Panc1 (cell line): ENCODE measurements at regions not wholly inside any gene's neighbourhood (a gene's known extent, or its start where the extent isn't known, plus 50 kb on each side); places are given as distances from the start of the nearest gene placed in this dataset.

ENCODE experiments used
- CTCF ChIP-seq: fragments of 450-650 bp; IDR thresholded peaks from 2 replicates; pipeline ENCODE4 v1.5.1; 2017; ENCODE audit warnings: mild to moderate bottlenecking
- POLR2AphosphoS5 ChIP-seq: IDR thresholded peaks from 2 replicates; pipeline ENCODE4 v1.6.1; 2012; ENCODE audit warnings: mild to moderate bottlenecking, low read depth, low read length, moderate library complexity
- REST ChIP-seq, 2 experiments: IDR thresholded peaks; 2 replicates each; pipeline ENCODE4 v1.6.1; 2011 to 2012; ENCODE audit warnings: low read depth in 2 of 2, control low read depth in 1 of 2, low read length in 1 of 2, mild to moderate bottlenecking in 1 of 2, moderate library complexity in 1 of 2; ENCODE audit not compliant: insufficient read depth in 1 of 2

DNA sequence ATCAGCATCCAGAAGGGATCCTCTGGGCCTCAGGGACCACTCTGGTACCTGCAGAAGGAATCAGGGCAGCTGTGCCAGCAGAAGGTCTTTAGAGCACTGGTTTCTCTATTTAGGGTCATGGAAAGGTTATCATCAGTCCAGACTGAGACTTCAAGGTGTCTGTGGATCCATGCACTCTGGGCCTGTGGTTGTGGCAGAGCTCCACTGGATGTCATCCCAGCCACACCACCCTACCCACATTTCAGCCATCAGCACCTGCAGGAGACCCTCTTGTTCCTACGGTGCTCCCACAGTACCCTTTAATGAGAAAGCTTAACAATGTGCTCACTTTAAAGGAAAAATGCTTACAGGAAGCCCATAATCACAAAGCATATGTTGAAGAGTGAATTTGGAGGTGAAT, 603.4 kb upstream of the CCDC54 start:
- TF ChIP-seq CTCF, result no peak
- no peak for TF ChIP-seq REST (IDR thresholded peaks at IDR 0.05; ENCODE audit: insufficient read depth in 1 of 2, low read depth in 2 of 2, low read length in 1 of 2)
- TF ChIP-seq POLR2AphosphoS5, result no peak
